Ovary (tissue), 7 donors: ENCODE measurements at regions not wholly inside any gene's neighbourhood (a gene's known extent, or its start where the extent isn't known, plus 50 kb on each side); places are given as distances from the start of the nearest gene placed in this dataset.

Experiments
- DNase-seq, 5 donors: peaks; one replicate each; pipeline ENCODE4 v3.0.0-alpha.2; 2019 to 2020
- H3K27ac ChIP-seq, 2 donors: fragments of 200-600 bp; one replicate each; pipeline versions ENCODE4 v1.5.1 to v1.8.0; 2019 to 2022
- H3K27me3 ChIP-seq: fragments of 200-600 bp; one replicate; pipeline ENCODE4 v1.8.0; 2022
- H3K36me3 ChIP-seq: fragments of 200-600 bp; sonication (generic); one replicate; pipeline ENCODE4 v1.5.1; 2019
- H3K4me1 ChIP-seq: one replicate; pipeline ENCODE4 v1.8.1; 2013; ENCODE audit warnings: mild to moderate bottlenecking, moderate library complexity; ENCODE audit not compliant: insufficient read depth
- H3K4me3 ChIP-seq: fragments of 200-600 bp; sonication (generic); one replicate; pipeline ENCODE4 v1.5.1; 2017
- H3K9me3 ChIP-seq, 2 donors: fragments of 200-600 bp in 1 of 2; sonication (generic) in 1 of 2; one replicate each; pipeline versions ENCODE4 v1.5.1 to v1.8.1; 2013 to 2019; ENCODE audit warnings: mild to moderate bottlenecking in 1 of 2, moderate library complexity in 1 of 2
- EP300 ChIP-seq: sonication (generic); formaldehyde crosslinking; IDR thresholded peaks from one replicate; pipeline ENCODE4 v1.6.1; 2017; ENCODE audit warnings: antibody characterized with exemption
- POLR2A ChIP-seq: fragments of 450-650 bp; IDR thresholded peaks from one replicate; pipeline ENCODE4 v1.6.1; 2017; ENCODE audit warnings: antibody characterized with exemption, mild to moderate bottlenecking, moderate library complexity
- WGBS, 3 donors: extraction: QIAGEN DNeasy Blood & Tissue Kit in 1 of 3; methylation state at CpG; one replicate each; pipeline versions ENCODE4 v1.1.5 to v1.1.7; 2013 to 2017; 5-methylcytosine and 5-hydroxymethylcytosine counted together
- intact Hi-C, 4 donors: fragments of 100-400 bp; cut with DNase I; formaldehyde crosslinking; loops; one replicate each; pipeline versions ENCODE4 v1.11.0 to v1.15.1; 2022 to 2023
- TF ChIP-seq, protein P1 (sequence below), 3 donors: fragments of 450-650 bp in 2 of 3; fragments of 200-600 bp in 1 of 3; IDR thresholded peaks; one replicate each; pipeline versions ENCODE4 v1.5.1 to v1.8.0; 2016 to 2022; ENCODE audit warnings: antibody characterized with exemption in 3 of 3, mild to moderate bottlenecking in 1 of 3
- donor health status: DM: no; HTN: no; CAD: no; lungs with moderate emphysema.
- donor health status: DM: no; HTN: no; CAD: no.
- donor health status: Bipolar disorder and iron deficiency.
- donor health status: DM: no; HTN: no; CAD: no.
- donor health status: DM: yes; HTN: yes; CAD: no.

DNA sequence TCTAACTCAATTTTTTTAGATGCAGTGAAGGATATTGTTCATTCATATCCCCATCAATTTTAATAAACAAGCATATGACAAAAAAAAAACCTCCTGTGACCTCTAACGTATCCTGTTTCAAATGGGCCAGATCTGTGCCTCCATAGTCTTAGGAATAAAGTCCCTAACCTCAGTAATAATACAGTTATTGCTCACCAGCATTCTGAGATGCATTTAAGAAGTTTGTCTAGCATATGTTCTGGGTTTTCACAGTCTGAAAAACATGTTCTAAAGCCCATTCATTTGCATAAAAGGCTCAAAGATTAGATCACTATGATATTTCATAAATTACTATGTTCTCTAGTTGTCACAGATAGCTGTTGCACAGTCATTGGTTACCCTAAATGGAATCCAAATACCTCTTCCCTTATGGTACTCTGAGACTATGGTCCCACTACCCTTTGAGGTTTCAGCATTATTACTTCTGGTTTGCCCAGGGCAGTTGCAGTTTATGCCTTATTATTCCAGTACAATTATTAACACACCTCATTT is 190.1 kb downstream of the ZIC4 start:
- intact Hi-C loops: no loop called here
- Histone ChIP-seq H3K4me1 (no peaks in the 10 kb centered on the region), H3K27me3 (no peaks in the 10 kb centered on the region), H3K9me3 (no peaks in the 10 kb centered on the region), H3K4me3 (no peak overlapping the region), H3K36me3 (no peaks in the 10 kb centered on the region), H3K27ac (no peak overlapping the region)
- DNase-seq: no peak
- 73 to 83% (median 80%) methylated on average over 1 of the region's 1 CpG for WGBS, 3 donors
- TF ChIP-seq EP300: no peak
- TF ChIP-seq, protein P1, sequence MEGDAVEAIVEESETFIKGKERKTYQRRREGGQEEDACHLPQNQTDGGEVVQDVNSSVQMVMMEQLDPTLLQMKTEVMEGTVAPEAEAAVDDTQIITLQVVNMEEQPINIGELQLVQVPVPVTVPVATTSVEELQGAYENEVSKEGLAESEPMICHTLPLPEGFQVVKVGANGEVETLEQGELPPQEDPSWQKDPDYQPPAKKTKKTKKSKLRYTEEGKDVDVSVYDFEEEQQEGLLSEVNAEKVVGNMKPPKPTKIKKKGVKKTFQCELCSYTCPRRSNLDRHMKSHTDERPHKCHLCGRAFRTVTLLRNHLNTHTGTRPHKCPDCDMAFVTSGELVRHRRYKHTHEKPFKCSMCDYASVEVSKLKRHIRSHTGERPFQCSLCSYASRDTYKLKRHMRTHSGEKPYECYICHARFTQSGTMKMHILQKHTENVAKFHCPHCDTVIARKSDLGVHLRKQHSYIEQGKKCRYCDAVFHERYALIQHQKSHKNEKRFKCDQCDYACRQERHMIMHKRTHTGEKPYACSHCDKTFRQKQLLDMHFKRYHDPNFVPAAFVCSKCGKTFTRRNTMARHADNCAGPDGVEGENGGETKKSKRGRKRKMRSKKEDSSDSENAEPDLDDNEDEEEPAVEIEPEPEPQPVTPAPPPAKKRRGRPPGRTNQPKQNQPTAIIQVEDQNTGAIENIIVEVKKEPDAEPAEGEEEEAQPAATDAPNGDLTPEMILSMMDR (IDR thresholded peaks at IDR 0.05): no peak
- TF ChIP-seq POLR2A: no peak

DNA sequence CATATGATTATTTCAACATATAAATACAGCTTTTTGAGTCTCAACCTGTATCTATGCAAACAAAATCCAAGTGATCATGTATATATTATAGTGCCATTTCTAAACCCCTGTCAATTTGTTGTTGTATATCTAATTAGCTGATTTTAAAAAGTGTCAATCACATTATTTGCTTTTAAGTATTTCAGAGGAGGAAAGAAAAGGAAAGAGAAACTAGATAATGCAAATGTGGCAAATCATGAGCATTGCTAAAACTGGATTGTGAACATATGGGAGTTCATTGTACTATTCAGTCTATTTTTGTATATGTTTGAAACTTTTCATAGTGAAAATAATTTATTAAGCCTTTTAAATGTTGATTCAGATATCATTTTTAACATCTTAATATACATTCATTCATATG is 190.7 kb downstream of the ZIC4 start:
- intact Hi-C loops: no loop called here
- Histone ChIP-seq H3K4me3 (no peak overlapping the region), H3K36me3 (no peaks in the 10 kb centered on the region), H3K9me3 (no peaks in the 10 kb centered on the region), H3K27ac (no peak overlapping the region), H3K4me1 (no peaks in the 10 kb centered on the region), H3K27me3 (no peaks in the 10 kb centered on the region)
- DNase-seq: no peak
- TF ChIP-seq POLR2A (no peak), EP300 (no peak)
- TF ChIP-seq, protein P1 (IDR thresholded peaks at IDR 0.05): no peak

DNA sequence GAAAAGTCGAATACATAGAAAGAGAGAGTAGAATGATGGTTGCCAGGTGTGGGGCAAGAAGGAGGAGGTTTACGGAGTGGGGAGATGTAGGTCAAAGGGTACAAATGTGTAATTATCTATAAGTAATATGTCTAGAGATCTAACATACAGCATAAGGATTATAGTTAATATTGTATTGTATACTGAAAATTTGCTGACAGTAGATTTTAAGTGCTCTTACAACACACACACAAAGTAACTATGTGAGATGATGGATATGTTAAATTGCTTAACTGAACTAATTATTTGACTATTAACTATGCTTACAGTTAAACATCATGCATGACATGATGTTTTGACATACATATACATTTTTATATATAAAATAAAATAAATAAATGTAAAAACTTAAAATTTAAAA is 192.7 kb downstream of the ZIC4 start:
- WGBS, 3 donors: 92 to 96% (median 93%) methylated on average over 2 of the region's 2 CpGs

DNA sequence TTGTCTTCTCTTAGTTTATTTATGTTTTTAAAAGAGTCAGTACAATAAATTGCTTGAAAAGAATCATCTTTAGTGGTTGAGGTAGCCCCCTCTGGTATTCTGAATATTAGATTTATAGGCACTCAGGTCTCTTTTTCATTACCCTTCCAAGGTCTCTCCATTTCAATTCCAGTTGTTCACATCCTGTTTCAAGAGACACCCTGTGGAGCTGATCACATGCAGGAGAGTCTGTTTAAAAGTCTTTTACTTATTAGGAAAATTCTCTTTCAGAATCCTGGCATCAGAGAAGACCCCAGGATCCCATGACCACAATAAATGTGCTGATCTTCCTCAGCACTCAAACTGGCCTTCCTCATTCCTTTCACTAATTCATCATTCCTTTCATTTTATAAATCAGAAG is 195.7 kb downstream of the ZIC4 start:
- intact Hi-C loops: no loop called here

More for the DNA sequence above, 192.7 kb downstream of the ZIC4 start:
- intact Hi-C loops: no loop called here
- no peak for TF ChIP-seq POLR2A
- TF ChIP-seq EP300: no peak
- TF ChIP-seq, protein P1 (IDR thresholded peaks at IDR 0.05): no peak
- H3K27me3 ChIP-seq: no peaks in the 10 kb centered on the region
- H3K9me3 ChIP-seq: no peaks in the 10 kb centered on the region
- no peaks in the 10 kb centered on the region for H3K36me3 ChIP-seq
- no peak overlapping the region for H3K4me3 ChIP-seq
- DNase-seq: no peak
- H3K4me1 ChIP-seq: no peaks in the 10 kb centered on the region
- H3K27ac ChIP-seq: no peak overlapping the region

More for the DNA sequence above, 195.7 kb downstream of the ZIC4 start:
- Histone ChIP-seq H3K27me3 (no peaks in the 10 kb centered on the region), H3K27ac (no peak overlapping the region), H3K36me3 (no peaks in the 10 kb centered on the region), H3K4me1 (no peaks in the 10 kb centered on the region), H3K9me3 (no peaks in the 10 kb centered on the region), H3K4me3 (no peak overlapping the region)
- no peak for DNase-seq
- TF ChIP-seq, protein P1 (IDR thresholded peaks at IDR 0.05): no peak
- TF ChIP-seq EP300 (no peak), POLR2A (no peak)
